IMR-90 (cell line): ENCODE measurements at regions not wholly inside any gene's neighbourhood (a gene's known extent, or its start where the extent isn't known, plus 50 kb on each side); places are given as distances from the start of the nearest gene placed in this dataset.
"Not testable (repeated sequence)": the region's sequence is repeated elsewhere in the genome, so short reads cannot be mapped to it uniquely, and the experiment has no call there.

Source experiments
- ATAC-seq: fragments of 200-7000 bp; cut with Tn5 transposase; 2 replicates; pipeline ENCODE4 v1.9.1; 2020; ENCODE audit warnings: low read depth, mild to moderate bottlenecking, moderate library complexity
- BruUV-seq: library from RNA; stranded (reverse); fragments of 400-500 nt; replicated peaks from 2 replicates; lab custom pipeline; 2021; lab: Mats Ljungman, UMichigan
- CTCF ChIA-PET: fragments of 300-600 bp; formaldehyde crosslinking; extraction: SDS; loops from one replicate; lab custom pipeline; 2021; ENCODE audit warnings: antibody characterized with exemption; lab: Yijun Ruan, JAX
- POLR2A ChIA-PET: fragments of 300-600 bp; sonication (Branson Sonifier 250); formaldehyde crosslinking; loops from one replicate; lab custom pipeline; 2022; ENCODE audit warnings: antibody characterized with exemption; ENCODE audit not compliant: unreplicated experiment; lab: Charles Lee
- DNase-seq: peaks from one replicate; pipeline ENCODE4 v3.0.0; 2013
- H2AFZ ChIP-seq: replicated peaks from 2 replicates; pipeline ENCODE3; 2013; ENCODE audit warnings: low read length, mild to moderate bottlenecking; ENCODE audit not compliant: poor library complexity
- H2AK5ac ChIP-seq: 2 replicates; pipeline ENCODE4 v1.6.1; 2013; ENCODE audit warnings: low read depth, low read length, inconsistent platforms
- H2AK9ac ChIP-seq: replicated peaks from 2 replicates; pipeline ENCODE3; 2013; ENCODE audit warnings: mild to moderate bottlenecking, low read depth, low read length, moderate library complexity; ENCODE audit not compliant: poor library complexity
- H2BK120ac ChIP-seq: 2 replicates; pipeline ENCODE4 v1.6.1; 2013; ENCODE audit warnings: low read depth, low read length, inconsistent platforms
- H2BK15ac ChIP-seq: 3 replicates; pipeline ENCODE4 v1.6.1; 2013; ENCODE audit warnings: low read depth, low read length, inconsistent platforms
- H2BK20ac ChIP-seq: 2 replicates; pipeline ENCODE4 v1.6.1; 2013; ENCODE audit warnings: low read depth, mild to moderate bottlenecking, inconsistent platforms, low read length, moderate library complexity
- H2BK5ac ChIP-seq: 2 replicates; pipeline ENCODE4 v1.6.1; 2013; ENCODE audit warnings: mild to moderate bottlenecking, low read depth, low read length, inconsistent platforms; ENCODE audit not compliant: poor library complexity, severe bottlenecking
- H3K14ac ChIP-seq: replicated peaks from 2 replicates; pipeline ENCODE4 v1.6.1; 2013; ENCODE audit warnings: low read depth, low read length, inconsistent platforms
- H3K18ac ChIP-seq: 2 replicates; pipeline ENCODE4 v1.6.1; 2013; ENCODE audit warnings: low read depth, low read length, control low read depth
- H3K23ac ChIP-seq: 2 replicates; pipeline ENCODE4 v1.6.1; 2013; ENCODE audit warnings: low read depth, low read length, inconsistent platforms
- H3K27ac ChIP-seq: 2 replicates; pipeline ENCODE4 v1.5.1; 2013; ENCODE audit warnings: mild to moderate bottlenecking, control low read depth, low read length; ENCODE audit not compliant: insufficient read depth
- H3K27me3 ChIP-seq: 2 replicates; pipeline ENCODE4 v1.6.1; 2013; ENCODE audit warnings: low read length; ENCODE audit not compliant: control insufficient read depth, insufficient read depth
- H3K36me3 ChIP-seq: 2 replicates; pipeline ENCODE4 v1.6.1; 2013; ENCODE audit warnings: low read length, mixed read lengths; ENCODE audit not compliant: control insufficient read depth, insufficient read depth
- H3K4ac ChIP-seq: 2 replicates; pipeline ENCODE4 v1.6.1; 2013; ENCODE audit warnings: low read depth, low read length, inconsistent platforms
- H3K4me1 ChIP-seq: 2 replicates; pipeline ENCODE4 v1.6.1; 2013; ENCODE audit warnings: low read length, mixed read lengths; ENCODE audit not compliant: control insufficient read depth, insufficient read depth
- H3K4me2 ChIP-seq: 2 replicates; pipeline ENCODE4 v1.6.1; 2013; ENCODE audit warnings: low read depth, mild to moderate bottlenecking, control low read depth, low read length, moderate library complexity
- H3K4me3 ChIP-seq: 2 replicates; pipeline ENCODE4 v1.5.1; 2013; ENCODE audit warnings: low read depth, mild to moderate bottlenecking, control low read depth, low read length, moderate library complexity; ENCODE audit not compliant: insufficient read depth
- H3K56ac ChIP-seq: 2 replicates; pipeline ENCODE4 v1.6.1; 2013; ENCODE audit warnings: low read length, inconsistent platforms; ENCODE audit not compliant: insufficient read depth; ENCODE audit errors: extremely low read depth
- H3K79me1 ChIP-seq, 2 experiments: 2 replicates each; pipeline ENCODE4 v1.6.1; 2013; ENCODE audit warnings: low read length in 2 of 2, inconsistent platforms in 1 of 2, low read depth in 1 of 2
- H3K9ac ChIP-seq: 2 replicates; pipeline ENCODE4 v1.6.1; 2013; ENCODE audit warnings: low read depth, low read length, control low read depth
- H3K9me1 ChIP-seq: 2 replicates; pipeline ENCODE4 v1.6.1; 2013; ENCODE audit warnings: low read length, inconsistent platforms; ENCODE audit not compliant: insufficient read depth
- H3K9me3 ChIP-seq: 2 replicates; pipeline ENCODE4 v1.6.1; 2013; ENCODE audit warnings: low read length; ENCODE audit not compliant: control insufficient read depth, insufficient read depth
- H4K20me1 ChIP-seq: 2 replicates; pipeline ENCODE4 v1.6.1; 2013; ENCODE audit warnings: low read length, inconsistent platforms; ENCODE audit not compliant: insufficient read depth
- H4K5ac ChIP-seq: 2 replicates; pipeline ENCODE4 v1.6.1; 2013; ENCODE audit warnings: mild to moderate bottlenecking, low read depth, low read length, control low read depth
- H4K8ac ChIP-seq, 2 experiments: 2 replicates each; pipeline ENCODE4 v1.6.1; 2013; ENCODE audit warnings: low read depth in 2 of 2, low read length in 2 of 2, control low read depth in 1 of 2, inconsistent platforms in 1 of 2
- H4K91ac ChIP-seq: 2 replicates; pipeline ENCODE4 v1.6.1; 2013; ENCODE audit warnings: low read depth, low read length, inconsistent platforms; ENCODE audit not compliant: insufficient read depth
- RAD21 ChIP-seq: IDR thresholded peaks from 2 replicates; pipeline ENCODE4 v1.6.1; 2012; ENCODE audit warnings: low read length, improper control_type of control experiment
- WGBS, 2 experiments: methylation state at CpG; one replicate each; pipeline versions ENCODE4 v1.1.5 to v1.1.7; 2013; ENCODE audit warnings: missing lambda C conversion rate in 2 of 2; ENCODE audit not compliant: insufficient read length in 1 of 2; ENCODE audit errors: extremely low coverage in 2 of 2; 5-methylcytosine and 5-hydroxymethylcytosine counted together
- dilution Hi-C: fragments of 300-500 bp; cut with HindIII; formaldehyde crosslinking; loops from one replicate; pipeline ENCODE4 v1.14.3; 2018; ENCODE audit warnings: low sequenced_read_pairs; ENCODE audit not compliant: unreplicated experiment
- in situ Hi-C: fragments of 300-500 bp; cut with MboI; formaldehyde crosslinking; loops from 3 replicates; pipeline ENCODE4 v1.14.3; 2019; ENCODE audit warnings: low sequenced_read_pairs, inconsistent platforms, mixed read lengths
- intact Hi-C: fragments of 100-400 bp; cut with micrococcal nuclease; formaldehyde crosslinking; loops from 2 replicates; pipeline ENCODE4 v1.10.0; 2022

DNA sequence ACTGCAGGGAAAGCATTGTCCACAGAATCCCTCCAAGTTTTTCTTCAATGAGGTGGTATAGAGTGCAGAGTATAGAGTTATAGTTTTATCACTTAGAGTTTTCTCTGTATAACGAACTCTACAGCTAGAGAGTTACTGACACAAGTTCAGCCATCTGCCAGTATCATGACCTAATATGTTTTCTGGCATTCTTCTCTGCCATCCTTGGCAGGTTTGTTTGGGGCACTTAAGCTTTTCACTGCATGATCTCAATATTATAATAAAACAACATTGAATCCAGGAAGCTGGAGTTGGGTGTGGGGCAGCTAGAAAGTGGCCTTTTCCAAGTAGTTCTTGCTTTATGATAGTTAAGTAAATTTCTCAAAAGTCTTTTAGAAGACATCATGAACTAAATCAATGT lies 743.5 kb upstream of the ARPP21 start:
- DNase-seq (no peak), ATAC-seq (no peak)
- Histone ChIP-seq H3K56ac (no peak overlapping the region), H3K9me3 (peaks cover 2% of the 10 kb centered on the region; the same call in 1 of the 2 replicates), H3K4me1 (no peaks in the 10 kb centered on the region), H4K8ac (no peak overlapping the region), H4K91ac (no peak overlapping the region), H2AFZ (no peak overlapping the region), H4K5ac (no peak overlapping the region), H2BK120ac (no peak overlapping the region), H3K4ac (no peak overlapping the region), H2BK20ac (no peak overlapping the region), H2BK5ac (no peak overlapping the region), H3K9me1 (no peaks in the 10 kb centered on the region), H3K14ac (no peak overlapping the region), H3K27ac (no peak overlapping the region), H3K9ac (no peak overlapping the region), H4K20me1 (no peaks in the 10 kb centered on the region), H3K23ac (no peak overlapping the region), H3K36me3 (no peaks in the 10 kb centered on the region), H3K79me1 (no peaks in the 10 kb centered on the region), H3K18ac (no peak overlapping the region), H2BK15ac (no peak overlapping the region), H2AK5ac (no peak overlapping the region), H3K27me3 (no peaks in the 10 kb centered on the region), H3K4me2 (no peak overlapping the region), H3K4me3 (no peak overlapping the region), H2AK9ac (no peak overlapping the region)
- no TSS peak for BruUV-seq
- ChIA-PET POLR2A (no interaction called here), CTCF (no interaction called here)
- no peak for TF ChIP-seq RAD21
- intact Hi-C loops = no loop called here
- dilution Hi-C loops = no loop called here
- WGBS, 2 experiments = no CpG with 5 or more reads among the region's 1 CpG
- in situ Hi-C loops = no loop called here

DNA sequence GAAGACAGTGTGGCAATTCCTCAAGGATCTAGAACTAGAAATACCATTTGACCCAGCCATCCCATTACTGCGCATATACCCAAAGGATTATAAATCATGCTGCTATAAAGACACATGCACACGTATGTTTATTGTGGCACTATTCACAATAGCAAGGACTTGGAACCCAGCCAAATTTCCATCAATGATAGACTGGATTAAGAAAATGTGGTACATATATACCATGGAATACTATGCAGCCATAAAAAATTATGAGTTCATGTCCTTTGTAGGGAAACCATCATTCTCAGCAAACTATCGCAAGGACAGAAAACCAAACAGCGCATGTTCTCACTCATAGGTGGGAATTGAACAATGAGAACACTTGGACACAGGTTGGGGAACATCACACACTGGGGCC lies 729.6 kb upstream of the ARPP21 start:
- H3K9ac ChIP-seq, BruUV-seq, dilution Hi-C loops, H3K23ac ChIP-seq, H2AFZ ChIP-seq, H2AK5ac ChIP-seq, H3K4me2 ChIP-seq, H3K9me3 ChIP-seq, H3K18ac ChIP-seq, POLR2A ChIA-PET, ATAC-seq, H3K14ac ChIP-seq, H4K91ac ChIP-seq, H3K27ac ChIP-seq, H2BK5ac ChIP-seq, intact Hi-C loops, H3K79me1 ChIP-seq, H4K8ac ChIP-seq, H2BK20ac ChIP-seq, H3K56ac ChIP-seq, H3K9me1 ChIP-seq, in situ Hi-C loops, H2BK15ac ChIP-seq, H3K4me1 ChIP-seq, H3K27me3 ChIP-seq, H2AK9ac ChIP-seq, H3K36me3 ChIP-seq, H4K20me1 ChIP-seq, CTCF ChIA-PET, H2BK120ac ChIP-seq, DNase-seq, H3K4ac ChIP-seq, H3K4me3 ChIP-seq, H4K5ac ChIP-seq: not testable (repeated sequence)
- WGBS, 2 experiments = no CpG with 5 or more reads among the region's 4 CpGs
